ENCODE measurements at regions not wholly inside any gene's neighbourhood (a gene's known extent, or its start where the extent isn't known, plus 50 kb on each side); places are given as distances from the start of the nearest gene placed in this dataset.
A peak's percentile ranks its signal among the peaks of the same experiment; 100 is the strongest.

DNA sequence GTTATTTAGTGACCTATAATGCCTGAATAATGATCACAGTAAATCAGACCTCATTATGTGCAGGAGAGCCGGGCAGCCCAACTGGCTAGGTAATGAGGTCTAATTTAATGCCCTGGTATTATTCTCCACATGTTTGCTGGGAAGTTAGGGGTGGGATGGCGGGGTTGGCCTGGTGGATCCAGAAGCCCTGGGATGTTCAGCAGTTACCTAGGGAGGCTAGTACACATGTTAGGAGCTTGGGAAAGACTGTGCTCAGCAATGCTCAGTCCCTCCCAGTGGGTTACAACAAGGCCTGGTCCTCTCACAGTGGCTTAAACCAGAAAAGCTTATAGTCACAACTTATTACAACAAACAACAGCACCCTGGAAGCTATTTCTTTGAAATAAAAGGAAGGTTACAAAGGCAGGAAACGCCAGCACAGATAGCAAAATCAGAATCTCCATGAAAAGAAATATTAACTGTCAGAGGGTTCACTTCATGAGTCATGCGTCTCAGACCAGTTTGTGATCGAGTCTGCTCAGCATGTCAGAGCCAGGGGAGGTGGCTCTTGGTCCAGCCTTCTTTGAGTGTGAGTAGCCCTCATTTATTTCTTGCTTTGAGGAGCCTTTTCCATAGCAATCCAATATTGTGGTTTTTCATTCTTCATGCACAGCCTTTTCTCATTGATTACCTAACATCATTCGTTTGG, 418.6 kb upstream of the NPVF start:
- no peak for DNase-seq (ENCODE audit: low read depth in 4 of 4, low spot score in 2 of 4)

- DNase-seq (ENCODE audit: low read depth in 4 of 4, low spot score in 2 of 4), result no peak
Measured at GRCh38 chr7:25647872-25648271, 419.6 kb upstream of the NPVF start.

GRCh38 chr7:25652366-25652765, 424.1 kb upstream of the NPVF start:
- DNase-seq (ENCODE audit: low read depth in 4 of 4, low spot score in 2 of 4), result no peak

- no peak for DNase-seq (ENCODE audit: low read depth in 4 of 4, low spot score in 2 of 4)
Measured at GRCh38 chr7:25653384-25653783, 425.1 kb upstream of the NPVF start.

GRCh38 chr7:25656071-25656470, 427.8 kb upstream of the NPVF start:
- DNase-seq (ENCODE audit: low read depth in 4 of 4, low spot score in 2 of 4), result no peak

GRCh38 chr7:25656581-25657026, 428.3 kb upstream of the NPVF start:
- no peak for DNase-seq (ENCODE audit: low read depth in 4 of 4, low spot score in 2 of 4)

DNA sequence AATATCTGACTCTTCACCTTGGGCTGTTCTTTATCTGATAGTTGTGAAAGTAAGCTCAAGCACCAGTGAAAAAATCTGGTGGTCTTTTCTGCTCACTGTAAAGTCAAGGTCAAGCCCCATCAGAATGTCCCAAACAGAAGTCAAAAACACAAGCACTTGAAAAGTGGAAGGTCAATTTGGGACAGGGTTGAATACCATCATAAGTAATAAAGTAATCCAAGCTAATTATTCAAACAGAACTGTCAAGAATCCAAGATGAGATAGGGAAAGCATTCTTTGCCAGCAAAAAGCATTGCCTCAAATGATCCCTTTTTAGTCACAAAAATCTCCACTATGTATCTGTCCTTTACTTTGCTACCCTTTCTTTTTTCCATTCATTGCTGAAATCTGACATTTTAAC, 430.1 kb upstream of the NPVF start:
- no peak for DNase-seq (ENCODE audit: low read depth in 4 of 4, low spot score in 2 of 4)

DNA sequence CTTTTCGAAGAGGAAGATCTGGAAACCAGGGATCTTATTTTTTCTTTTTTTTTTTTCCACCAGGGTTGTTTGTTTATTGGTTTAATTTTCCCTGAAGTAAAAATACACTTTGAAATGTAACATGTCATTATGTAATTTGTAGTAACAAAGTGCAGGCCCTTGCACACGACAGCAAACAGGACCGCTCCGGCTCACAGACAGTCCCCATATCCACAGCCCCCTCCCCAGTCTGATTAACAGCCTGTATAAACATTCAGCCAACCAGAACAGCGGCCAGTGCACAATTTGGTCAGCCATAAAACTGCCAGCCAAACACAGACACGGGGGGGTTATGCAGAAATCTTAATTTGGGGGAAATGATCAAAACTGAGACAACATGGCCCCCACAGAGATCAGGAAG, 431.6 kb upstream of the NPVF start:
- peak in 1 of 4 donors; percentile 56 for DNase-seq (ENCODE audit: low read depth in 4 of 4, low spot score in 2 of 4)

DNA sequence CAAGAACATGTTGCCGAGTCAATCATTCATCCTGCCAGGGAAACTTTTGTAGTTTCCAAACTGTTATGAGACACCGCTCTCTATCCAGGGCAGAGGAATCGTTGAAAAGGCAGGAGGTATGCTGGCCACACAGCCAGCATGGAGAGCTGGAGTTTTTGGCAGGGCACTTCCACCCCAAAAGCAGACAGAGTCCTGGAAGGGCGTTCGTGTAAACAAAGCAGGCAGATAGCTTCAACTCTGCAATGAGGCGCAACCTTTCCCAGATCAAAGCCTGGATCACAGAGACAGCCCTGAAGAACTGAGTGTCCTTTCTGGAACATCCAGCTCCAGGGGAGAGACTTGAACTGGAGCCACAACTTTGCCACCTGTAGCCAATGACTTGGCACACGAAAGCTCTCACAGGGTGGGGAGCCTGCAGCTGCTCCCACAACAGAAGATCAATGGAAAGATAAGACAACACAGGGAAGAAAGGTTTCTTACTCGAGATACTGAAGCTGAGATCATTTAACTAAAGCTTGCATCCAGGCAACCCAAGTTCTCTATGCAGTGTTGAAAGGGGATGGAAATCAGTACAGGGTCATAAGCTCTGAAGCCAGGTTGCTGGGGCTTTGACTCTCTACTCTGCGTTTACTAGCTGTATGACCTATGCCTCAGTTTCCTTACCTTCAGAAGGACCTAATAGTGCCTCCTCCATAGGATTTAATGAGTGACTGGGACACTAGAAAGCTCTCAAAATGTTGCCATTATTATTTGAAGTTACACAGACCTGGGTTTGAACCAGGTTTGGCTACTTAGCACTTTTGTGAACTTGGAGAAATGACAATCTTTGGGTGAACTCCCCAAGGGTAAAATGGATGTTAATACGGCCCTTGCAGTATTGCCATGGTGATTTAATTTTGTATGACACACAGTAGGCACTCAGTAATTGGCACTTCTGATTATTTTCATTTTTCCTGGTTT, 434.8 kb upstream of the NPVF start:
- DNase-seq (ENCODE audit: low read depth in 4 of 4, low spot score in 2 of 4), result no peak

DNA sequence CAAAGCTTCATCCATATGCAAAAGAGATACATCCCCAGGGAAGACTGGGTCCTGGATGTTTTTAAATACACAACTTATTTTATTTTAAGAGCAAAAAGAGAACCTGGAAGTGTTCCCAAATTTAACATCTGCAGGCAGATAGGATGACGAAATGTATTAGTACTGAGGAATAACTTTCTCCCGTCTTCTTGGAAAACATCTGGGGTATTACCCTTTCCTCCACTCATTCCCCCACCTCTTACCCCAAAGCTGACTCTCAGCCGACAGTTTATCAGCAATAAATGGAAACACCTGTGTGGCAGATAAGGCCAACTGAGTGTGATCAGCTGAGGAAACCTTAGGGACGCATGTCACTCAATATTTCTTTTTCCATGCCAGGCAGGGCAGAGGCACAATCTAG, 435.6 kb upstream of the NPVF start:
- DNase-seq (ENCODE audit: low read depth in 4 of 4, low spot score in 2 of 4), result no peak

- DNase-seq (ENCODE audit: low read depth in 4 of 4, low spot score in 2 of 4), result no peak
Measured at GRCh38 chr7:25664593-25664992, 436.3 kb upstream of the NPVF start.

- no peak for DNase-seq (ENCODE audit: low read depth in 4 of 4, low spot score in 2 of 4)
Measured at GRCh38 chr7:25665374-25665773, 437.1 kb upstream of the NPVF start.

DNA sequence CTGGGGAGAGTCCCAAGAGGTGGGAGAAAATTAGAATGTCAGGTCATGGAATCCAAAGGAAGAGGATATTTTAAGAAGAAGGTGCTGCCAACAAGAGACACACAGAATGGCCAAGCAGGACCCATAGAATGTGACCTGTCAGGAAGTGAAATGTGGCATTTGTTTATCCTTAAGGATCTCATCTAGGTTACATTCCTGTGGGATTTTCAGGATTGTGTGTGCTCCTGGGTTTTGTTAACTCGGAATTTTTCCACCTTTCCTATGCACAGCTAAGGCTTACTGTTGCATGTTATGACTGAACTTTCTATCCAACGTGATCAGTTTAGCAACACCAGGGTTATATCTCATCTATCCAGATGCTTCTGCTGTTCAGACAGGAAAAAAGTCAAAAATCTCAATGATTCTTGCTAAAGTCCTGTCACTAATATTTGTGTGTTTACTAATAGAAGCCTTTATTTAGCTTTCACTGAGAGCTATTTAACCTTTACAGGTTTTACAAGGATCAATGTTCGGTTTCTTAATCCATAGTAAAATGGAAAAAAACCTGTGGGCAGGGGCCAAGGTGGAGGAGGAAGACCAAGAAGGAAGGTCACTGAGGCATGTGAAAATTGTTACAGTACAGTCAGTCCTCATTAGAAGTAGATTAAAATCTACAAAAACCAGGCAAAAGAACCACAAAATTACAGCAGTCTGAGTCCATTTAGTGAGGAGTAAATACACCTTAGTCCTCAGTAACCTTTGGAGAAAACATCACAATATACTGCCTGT, 437.8 kb upstream of the NPVF start:
- DNase-seq (ENCODE audit: low read depth in 4 of 4, low spot score in 2 of 4), result no peak

DNA sequence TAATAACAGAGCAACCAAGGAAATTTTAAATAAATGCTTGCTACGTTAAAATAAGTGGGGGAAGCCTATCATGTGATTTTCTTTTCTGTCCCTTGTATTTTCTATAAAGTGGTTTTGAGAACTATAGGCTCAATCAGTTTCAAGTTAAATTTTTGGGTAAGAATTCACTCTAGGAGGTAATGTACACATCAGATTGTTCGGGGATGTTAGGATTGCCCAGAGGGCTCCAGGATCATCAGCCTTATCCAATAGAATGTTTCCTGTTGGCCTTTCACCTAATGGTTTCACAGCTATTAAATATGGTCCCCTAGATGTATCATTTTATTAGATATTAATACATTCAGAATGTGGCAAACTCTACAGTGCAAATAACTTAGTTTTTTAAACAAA, 438.4 kb upstream of the NPVF start:
- no peak for DNase-seq (ENCODE audit: low read depth in 4 of 4, low spot score in 2 of 4)

- DNase-seq (ENCODE audit: low read depth in 4 of 4, low spot score in 2 of 4), result no peak
Measured at GRCh38 chr7:25669281-25669781, 441.0 kb upstream of the NPVF start.

GRCh38 chr7:25669961-25670841, 441.9 kb upstream of the NPVF start:
- DNase-seq (ENCODE audit: low read depth in 4 of 4, low spot score in 2 of 4), result peak in 1 of 4 donors; percentile 71

DNA sequence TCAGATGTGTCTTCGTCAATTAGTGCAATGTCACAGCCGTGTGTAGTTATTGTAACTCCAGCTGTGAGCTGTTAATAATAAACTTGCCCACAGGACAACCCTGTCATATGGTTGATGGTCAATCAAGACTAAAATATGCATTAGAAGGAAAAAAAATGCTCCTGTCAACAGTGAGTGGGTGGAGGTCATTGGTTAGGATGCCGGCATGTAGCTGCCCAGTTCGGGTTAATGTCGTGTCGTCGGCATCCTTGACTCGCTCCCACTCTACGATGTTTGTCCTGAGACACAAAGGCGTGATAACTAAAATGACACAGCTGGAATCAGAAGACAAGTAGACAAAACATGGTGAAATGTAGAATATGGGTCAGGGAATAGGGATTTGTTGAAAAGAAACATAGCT, 442.8 kb upstream of the NPVF start:
- peak in 1 of 4 donors; percentile 24 for DNase-seq (ENCODE audit: low read depth in 4 of 4, low spot score in 2 of 4)

DNA sequence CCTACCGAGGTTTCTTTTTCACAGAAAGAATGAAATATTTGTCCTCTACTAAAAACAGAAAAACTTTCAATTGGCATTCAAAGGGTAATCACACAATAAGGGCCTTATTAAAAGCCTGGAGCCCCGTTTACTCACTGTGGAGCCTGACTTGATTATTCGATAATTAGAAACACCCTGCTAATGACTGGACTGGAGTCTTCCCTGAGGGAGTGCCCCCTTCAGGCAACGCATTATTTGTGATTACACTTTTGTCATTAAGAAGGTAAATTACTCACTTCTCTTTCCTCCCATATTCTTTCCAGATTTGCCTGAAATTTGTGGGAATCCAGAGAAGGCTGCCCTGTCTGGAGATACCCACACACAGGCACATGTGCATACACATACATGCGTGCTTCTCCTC, 444.2 kb upstream of the NPVF start:
- DNase-seq (ENCODE audit: low read depth in 4 of 4, low spot score in 2 of 4), result no peak

- no peak for DNase-seq (ENCODE audit: low read depth in 4 of 4, low spot score in 2 of 4)
Measured at GRCh38 chr7:25675789-25676474, 447.6 kb upstream of the NPVF start.

Data from left renal cortex interstitium (tissue), 4 donors.